ENCODE measurements at regions not wholly inside any gene's neighbourhood (a gene's known extent, or its start where the extent isn't known, plus 50 kb on each side); places are given as distances from the start of the nearest gene placed in this dataset.

- TF ChIP-seq, protein P1, sequence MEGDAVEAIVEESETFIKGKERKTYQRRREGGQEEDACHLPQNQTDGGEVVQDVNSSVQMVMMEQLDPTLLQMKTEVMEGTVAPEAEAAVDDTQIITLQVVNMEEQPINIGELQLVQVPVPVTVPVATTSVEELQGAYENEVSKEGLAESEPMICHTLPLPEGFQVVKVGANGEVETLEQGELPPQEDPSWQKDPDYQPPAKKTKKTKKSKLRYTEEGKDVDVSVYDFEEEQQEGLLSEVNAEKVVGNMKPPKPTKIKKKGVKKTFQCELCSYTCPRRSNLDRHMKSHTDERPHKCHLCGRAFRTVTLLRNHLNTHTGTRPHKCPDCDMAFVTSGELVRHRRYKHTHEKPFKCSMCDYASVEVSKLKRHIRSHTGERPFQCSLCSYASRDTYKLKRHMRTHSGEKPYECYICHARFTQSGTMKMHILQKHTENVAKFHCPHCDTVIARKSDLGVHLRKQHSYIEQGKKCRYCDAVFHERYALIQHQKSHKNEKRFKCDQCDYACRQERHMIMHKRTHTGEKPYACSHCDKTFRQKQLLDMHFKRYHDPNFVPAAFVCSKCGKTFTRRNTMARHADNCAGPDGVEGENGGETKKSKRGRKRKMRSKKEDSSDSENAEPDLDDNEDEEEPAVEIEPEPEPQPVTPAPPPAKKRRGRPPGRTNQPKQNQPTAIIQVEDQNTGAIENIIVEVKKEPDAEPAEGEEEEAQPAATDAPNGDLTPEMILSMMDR (IDR thresholded peaks at IDR 0.05) = no peak
- no peak for TF ChIP-seq POLR2A (IDR thresholded peaks at IDR 0.05)
Observed at GRCh38 chr12:115078334-115078733, 394.4 kb upstream of the TBX3 start.

Measured in thyroid gland (tissue), 4 donors.